GM18861 (cell line): ENCODE measurements at regions not wholly inside any gene's neighbourhood (a gene's known extent, or its start where the extent isn't known, plus 50 kb on each side); places are given as distances from the start of the nearest gene placed in this dataset.
"Not testable (repeated sequence)": the region's sequence is repeated elsewhere in the genome, so short reads cannot be mapped to it uniquely, and the experiment has no call there.

ENCODE experiments used
- ATAC-seq: cut with Tn5 transposase; IDR thresholded peaks from one replicate; pipeline ENCODE4 v1.9.1; 2021; ENCODE audit not compliant: unreplicated experiment

- ATAC-seq: peak; percentile 95
Measured at GRCh38 chr2:174697255-174697654, 67.0 kb downstream of the CHRNA1 start.

GRCh38 chr2:174694920-174695319, 69.4 kb downstream of the CHRNA1 start:
- no peak for ATAC-seq

GRCh38 chr2:174694196-174694878, 69.9 kb downstream of the CHRNA1 start:
- no peak for ATAC-seq

GRCh38 chr2:174693344-174693743, 70.9 kb downstream of the CHRNA1 start:
- no peak for ATAC-seq

- no peak for ATAC-seq
Measured at GRCh38 chr2:174692256-174692919, 71.9 kb downstream of the CHRNA1 start.

GRCh38 chr2:174691201-174691779, 73.0 kb downstream of the CHRNA1 start:
- ATAC-seq: no peak

GRCh38 chr2:174690026-174690425, 74.2 kb downstream of the CHRNA1 start:
- ATAC-seq: no peak

GRCh38 chr2:174688079-174688478, 76.2 kb downstream of the CHRNA1 start:
- ATAC-seq: peak; percentile 51

- ATAC-seq: no peak
Measured at GRCh38 chr2:174686430-174686829, 77.8 kb downstream of the CHRNA1 start.

GRCh38 chr2:174683392-174683759, 80.9 kb downstream of the CHRNA1 start:
- ATAC-seq: peak; percentile 31

GRCh38 chr2:174682578-174683391, 81.5 kb downstream of the CHRNA1 start:
- ATAC-seq: peak; percentile 47

GRCh38 chr2:174682007-174682577, 82.2 kb downstream of the CHRNA1 start:
- ATAC-seq: peak; percentile 28

GRCh38 chr2:174681099-174682006, 82.9 kb downstream of the CHRNA1 start:
- ATAC-seq: peak; percentile 3

GRCh38 chr2:174680221-174680620, 82.6 kb upstream of the WIPF1 start:
- no peak for ATAC-seq

- ATAC-seq: no peak
Measured at GRCh38 chr2:174678395-174678794, 80.8 kb upstream of the WIPF1 start.

- ATAC-seq: no peak
Measured at GRCh38 chr2:174675615-174676014, 78.0 kb upstream of the WIPF1 start.

- ATAC-seq: no peak
Measured at GRCh38 chr2:174673876-174674275, 76.3 kb upstream of the WIPF1 start.

- no peak for ATAC-seq
Measured at GRCh38 chr2:174673440-174673839, 75.8 kb upstream of the WIPF1 start.

- ATAC-seq: not testable (repeated sequence)
Measured at GRCh38 chr2:174671532-174671931, 73.9 kb upstream of the WIPF1 start.

- no peak for ATAC-seq
Measured at GRCh38 chr2:174670446-174670845, 72.8 kb upstream of the WIPF1 start.
